Ovary (tissue), 3 donors: ENCODE measurements at regions not wholly inside any gene's neighbourhood (a gene's known extent, or its start where the extent isn't known, plus 50 kb on each side); places are given as distances from the start of the nearest gene placed in this dataset.

Experiments
- EP300 ChIP-seq: sonication (generic); formaldehyde crosslinking; IDR thresholded peaks from one replicate; pipeline ENCODE4 v1.6.1; 2017; ENCODE audit warnings: antibody characterized with exemption
- POLR2A ChIP-seq: fragments of 450-650 bp; IDR thresholded peaks from one replicate; pipeline ENCODE4 v1.6.1; 2017; ENCODE audit warnings: antibody characterized with exemption, mild to moderate bottlenecking, moderate library complexity
- TF ChIP-seq, protein P1 (sequence below), 3 donors: fragments of 450-650 bp in 2 of 3; fragments of 200-600 bp in 1 of 3; IDR thresholded peaks; one replicate each; pipeline versions ENCODE4 v1.5.1 to v1.8.0; 2016 to 2022; ENCODE audit warnings: antibody characterized with exemption in 3 of 3, mild to moderate bottlenecking in 1 of 3
- donor health status: DM: no; HTN: no; CAD: no.

DNA sequence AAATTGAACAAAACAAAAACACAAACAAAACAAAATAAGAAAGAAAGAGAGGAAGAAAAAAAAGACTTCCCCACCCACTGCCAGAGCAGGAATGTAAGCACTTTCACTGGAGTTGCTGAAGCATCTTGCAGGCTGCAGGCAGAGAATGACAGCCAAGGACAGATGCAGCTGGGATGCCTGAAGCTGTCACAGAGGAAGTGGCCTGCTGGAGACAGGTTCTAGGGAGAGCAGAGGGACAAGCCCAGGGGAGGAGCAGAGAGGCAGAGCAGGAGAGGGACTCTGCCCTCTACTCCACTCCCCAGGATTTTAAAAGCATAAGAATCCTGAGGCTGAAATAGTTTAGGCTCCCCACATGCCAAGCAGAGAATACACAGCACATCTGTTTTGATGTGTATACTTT lies 326.2 kb downstream of the TUSC7 start:
- TF ChIP-seq, protein P1, sequence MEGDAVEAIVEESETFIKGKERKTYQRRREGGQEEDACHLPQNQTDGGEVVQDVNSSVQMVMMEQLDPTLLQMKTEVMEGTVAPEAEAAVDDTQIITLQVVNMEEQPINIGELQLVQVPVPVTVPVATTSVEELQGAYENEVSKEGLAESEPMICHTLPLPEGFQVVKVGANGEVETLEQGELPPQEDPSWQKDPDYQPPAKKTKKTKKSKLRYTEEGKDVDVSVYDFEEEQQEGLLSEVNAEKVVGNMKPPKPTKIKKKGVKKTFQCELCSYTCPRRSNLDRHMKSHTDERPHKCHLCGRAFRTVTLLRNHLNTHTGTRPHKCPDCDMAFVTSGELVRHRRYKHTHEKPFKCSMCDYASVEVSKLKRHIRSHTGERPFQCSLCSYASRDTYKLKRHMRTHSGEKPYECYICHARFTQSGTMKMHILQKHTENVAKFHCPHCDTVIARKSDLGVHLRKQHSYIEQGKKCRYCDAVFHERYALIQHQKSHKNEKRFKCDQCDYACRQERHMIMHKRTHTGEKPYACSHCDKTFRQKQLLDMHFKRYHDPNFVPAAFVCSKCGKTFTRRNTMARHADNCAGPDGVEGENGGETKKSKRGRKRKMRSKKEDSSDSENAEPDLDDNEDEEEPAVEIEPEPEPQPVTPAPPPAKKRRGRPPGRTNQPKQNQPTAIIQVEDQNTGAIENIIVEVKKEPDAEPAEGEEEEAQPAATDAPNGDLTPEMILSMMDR (IDR thresholded peaks at IDR 0.05), result no peak
- TF ChIP-seq EP300, result no peak
- no peak for TF ChIP-seq POLR2A
